Trophoblast cell (in vitro differentiated cells and primary cell): ENCODE measurements at regions not wholly inside any gene's neighbourhood (a gene's known extent, or its start where the extent isn't known, plus 50 kb on each side); places are given as distances from the start of the nearest gene placed in this dataset.

Experiments used
- DNase-seq, 2 donors: peaks; one replicate each; pipeline ENCODE4 v3.0.0-alpha.2; 2016
- H2AFZ ChIP-seq: 2 replicates; pipeline ENCODE4 v1.6.1; 2013; ENCODE audit warnings: low read length, moderate library complexity, mild to moderate bottlenecking; ENCODE audit not compliant: insufficient read depth, poor library complexity
- H2AK5ac ChIP-seq: 2 replicates; pipeline ENCODE4 v1.6.1; 2013; ENCODE audit warnings: mild to moderate bottlenecking, low read length
- H2BK120ac ChIP-seq: 2 replicates; pipeline ENCODE4 v1.6.1; 2013; ENCODE audit warnings: low read length, mild to moderate bottlenecking, moderate library complexity; ENCODE audit not compliant: insufficient read depth, poor library complexity
- H2BK12ac ChIP-seq: 2 replicates; pipeline ENCODE4 v1.6.1; 2013; ENCODE audit warnings: mild to moderate bottlenecking, low read length, moderate library complexity
- H2BK5ac ChIP-seq: 2 replicates; pipeline ENCODE4 v1.6.1; 2013; ENCODE audit warnings: low read length, low read depth, moderate library complexity, mild to moderate bottlenecking; ENCODE audit not compliant: poor library complexity
- H3K14ac ChIP-seq: 2 replicates; pipeline ENCODE4 v1.6.1; 2013; ENCODE audit warnings: mild to moderate bottlenecking, low read length
- H3K18ac ChIP-seq: 2 replicates; pipeline ENCODE4 v1.6.1; 2013; ENCODE audit warnings: mild to moderate bottlenecking, low read length
- H3K23ac ChIP-seq: 2 replicates; pipeline ENCODE4 v1.6.1; 2013; ENCODE audit warnings: low read length
- H3K27ac ChIP-seq: 2 replicates; pipeline ENCODE4 v1.5.1; 2013; ENCODE audit warnings: low read depth, mild to moderate bottlenecking, inconsistent platforms, low read length, moderate library complexity
- H3K27me3 ChIP-seq: 2 replicates; pipeline ENCODE4 v1.6.1; 2013; ENCODE audit warnings: inconsistent platforms, mild to moderate bottlenecking, low read length, moderate library complexity; ENCODE audit not compliant: insufficient read depth
- H3K36me3 ChIP-seq, 2 experiments: 1 replicate in 1 of 2; 2 replicates in 1 of 2; pipeline ENCODE4 v1.6.1; 2013; ENCODE audit warnings: low read length in 2 of 2, mild to moderate bottlenecking in 2 of 2, moderate library complexity in 1 of 2; ENCODE audit not compliant: insufficient read depth in 2 of 2, control insufficient read depth in 1 of 2
- H3K4ac ChIP-seq: 2 replicates; pipeline ENCODE4 v1.6.1; 2013; ENCODE audit warnings: low read depth, mild to moderate bottlenecking, low read length, moderate library complexity
- H3K4me1 ChIP-seq, 2 experiments: 1 replicate in 1 of 2; 2 replicates in 1 of 2; pipeline ENCODE4 v1.6.1; 2013; ENCODE audit warnings: low read length in 2 of 2, mild to moderate bottlenecking in 2 of 2, moderate library complexity in 1 of 2; ENCODE audit not compliant: insufficient read depth in 2 of 2, control insufficient read depth in 1 of 2
- H3K4me2 ChIP-seq: 2 replicates; pipeline ENCODE4 v1.6.1; 2013; ENCODE audit warnings: inconsistent platforms, mild to moderate bottlenecking, low read length, moderate library complexity
- H3K4me3 ChIP-seq: 2 replicates; pipeline ENCODE4 v1.5.1; 2013; ENCODE audit warnings: mild to moderate bottlenecking, low read depth, low read length, inconsistent platforms
- H3K79me1 ChIP-seq: one replicate; pipeline ENCODE4 v1.6.1; 2013; ENCODE audit warnings: low read length
- H3K79me2 ChIP-seq: 2 replicates; pipeline ENCODE4 v1.6.1; 2013; ENCODE audit warnings: low read length, mild to moderate bottlenecking; ENCODE audit not compliant: control insufficient read depth, insufficient read depth, poor library complexity
- H3K9ac ChIP-seq: 2 replicates; pipeline ENCODE4 v1.6.1; 2013; ENCODE audit warnings: mild to moderate bottlenecking, low read length
- H3K9me3 ChIP-seq: 2 replicates; pipeline ENCODE4 v1.6.1; 2013; ENCODE audit warnings: low read depth, mild to moderate bottlenecking, control low read depth, inconsistent platforms, low read length; ENCODE audit not compliant: insufficient read depth
- H4K12ac ChIP-seq: 2 replicates; pipeline ENCODE4 v1.6.1; 2013; ENCODE audit warnings: low read depth, mild to moderate bottlenecking, low read length, moderate library complexity
- H4K8ac ChIP-seq: 2 replicates; pipeline ENCODE4 v1.6.1; 2013; ENCODE audit warnings: low read depth, mild to moderate bottlenecking, low read length, moderate library complexity
- H4K91ac ChIP-seq: one replicate; pipeline ENCODE4 v1.6.1; 2013; ENCODE audit warnings: low read depth, mild to moderate bottlenecking, low read length, moderate library complexity
- WGBS: extraction: QIAGEN DNeasy Blood & Tissue Kit; methylation state at CpG from one replicate; pipeline ENCODE4 v1.1.7; 2013; ENCODE audit warnings: missing lambda C conversion rate; ENCODE audit not compliant: insufficient read length, insufficient coverage; ENCODE audit errors: extremely low coverage; 5-methylcytosine and 5-hydroxymethylcytosine counted together

- DNase-seq = no peak
- H3K4ac ChIP-seq = no peak overlapping the region
- H2BK12ac ChIP-seq = no peak overlapping the region
- no peak overlapping the region for H3K14ac ChIP-seq
- no peak overlapping the region for H4K12ac ChIP-seq
- no peaks in the 10 kb centered on the region for H3K79me1 ChIP-seq
- H3K4me2 ChIP-seq = no peak overlapping the region
- no peak overlapping the region for H4K91ac ChIP-seq
- H2AK5ac ChIP-seq = no peak overlapping the region
- H3K23ac ChIP-seq = no peak overlapping the region
- no peak overlapping the region for H2BK120ac ChIP-seq
- H3K36me3 ChIP-seq = no peaks in the 10 kb centered on the region
- no peaks in the 10 kb centered on the region for H3K79me2 ChIP-seq
- H3K9ac ChIP-seq = no peak overlapping the region
- no peaks in the 10 kb centered on the region for H3K27me3 ChIP-seq
- H4K8ac ChIP-seq = no peak overlapping the region
- WGBS = no CpG with 5 or more reads among the region's 5 CpGs
- no peak overlapping the region for H3K18ac ChIP-seq
- H3K9me3 ChIP-seq = no peaks in the 10 kb centered on the region
- no peak overlapping the region for H3K27ac ChIP-seq
- H2BK5ac ChIP-seq = no peak overlapping the region
- H3K4me3 ChIP-seq = no peak overlapping the region
- H3K4me1 ChIP-seq = peaks cover 0 to 2% of the 10 kb centered on the region in 2 experiments
- no peak overlapping the region for H2AFZ ChIP-seq
Measured at GRCh38 chr6:14333556-14334305, 216.2 kb downstream of the CD83 start.

- Histone ChIP-seq H3K18ac (no peak overlapping the region), H2AK5ac (no peak overlapping the region), H4K91ac (no peak overlapping the region), H3K79me2 (no peaks in the 10 kb centered on the region), H3K79me1 (no peaks in the 10 kb centered on the region), H3K4me3 (no peak overlapping the region), H4K12ac (no peak overlapping the region), H3K4ac (no peak overlapping the region), H3K27ac (no peak overlapping the region), H2BK5ac (no peak overlapping the region), H3K9ac (no peak overlapping the region), H2BK12ac (no peak overlapping the region), H2AFZ (no peak overlapping the region), H3K4me1 (peaks cover 0 to 2% of the 10 kb centered on the region in 2 experiments), H3K36me3 (no peaks in the 10 kb centered on the region), H3K9me3 (no peaks in the 10 kb centered on the region), H4K8ac (no peak overlapping the region), H3K27me3 (no peaks in the 10 kb centered on the region), H3K4me2 (no peak overlapping the region), H3K23ac (no peak overlapping the region), H2BK120ac (no peak overlapping the region), H3K14ac (no peak overlapping the region)
- no peak for DNase-seq
- WGBS = no CpG with 5 or more reads among the region's 2 CpGs
Measured at GRCh38 chr6:14335071-14335470, 217.5 kb downstream of the CD83 start.

- Histone ChIP-seq H3K23ac (no peak overlapping the region), H3K18ac (no peak overlapping the region)
- WGBS = no CpG with 5 or more reads among the region's 3 CpGs
Measured at GRCh38 chr6:14337152-14337551, 219.6 kb downstream of the CD83 start.

GRCh38 chr6:14339172-14339571 is 221.6 kb downstream of the CD83 start:
- no peak overlapping the region for H2AFZ ChIP-seq
- H3K4me3 ChIP-seq = no peak overlapping the region
- H3K23ac ChIP-seq = no peak overlapping the region
- H3K4me1 ChIP-seq = no peaks in the 10 kb centered on the region
- H4K8ac ChIP-seq = no peak overlapping the region
- no peak overlapping the region for H3K4me2 ChIP-seq
- H2BK5ac ChIP-seq = no peak overlapping the region
- H3K18ac ChIP-seq = no peak overlapping the region
- no peaks in the 10 kb centered on the region for H3K27me3 ChIP-seq
- H3K79me2 ChIP-seq = no peaks in the 10 kb centered on the region
- H2BK12ac ChIP-seq = no peak overlapping the region
- no peak overlapping the region for H3K9ac ChIP-seq
- no peak overlapping the region for H4K91ac ChIP-seq
- DNase-seq = no peak
- no peaks in the 10 kb centered on the region for H3K36me3 ChIP-seq
- H3K4ac ChIP-seq = no peak overlapping the region
- no peak overlapping the region for H3K14ac ChIP-seq
- H3K27ac ChIP-seq = no peak overlapping the region
- no peaks in the 10 kb centered on the region for H3K79me1 ChIP-seq
- no peak overlapping the region for H2BK120ac ChIP-seq
- H2AK5ac ChIP-seq = no peak overlapping the region
- WGBS = no CpG with 5 or more reads among the region's 1 CpG
- H4K12ac ChIP-seq = no peak overlapping the region
- H3K9me3 ChIP-seq = no peaks in the 10 kb centered on the region

More at GRCh38 chr6:14337152-14337551, 219.6 kb downstream of the CD83 start:
- Histone ChIP-seq H4K8ac (no peak overlapping the region), H3K79me2 (no peaks in the 10 kb centered on the region), H3K79me1 (no peaks in the 10 kb centered on the region), H3K9ac (no peak overlapping the region), H4K91ac (no peak overlapping the region), H2AFZ (no peak overlapping the region), H2BK12ac (no peak overlapping the region), H2BK120ac (no peak overlapping the region), H3K4me2 (no peak overlapping the region), H4K12ac (no peak overlapping the region), H3K4ac (no peak overlapping the region), H3K27ac (no peak overlapping the region), H2BK5ac (no peak overlapping the region), H3K36me3 (no peaks in the 10 kb centered on the region), H3K27me3 (no peaks in the 10 kb centered on the region), H2AK5ac (no peak overlapping the region), H3K14ac (no peak overlapping the region), H3K4me3 (no peak overlapping the region), H3K9me3 (no peaks in the 10 kb centered on the region), H3K4me1 (peaks cover 0 to 2% of the 10 kb centered on the region in 2 experiments)
- DNase-seq = peak in 1 of 2 donors; percentile 47
